ENCODE measurements at regions not wholly inside any gene's neighbourhood (a gene's known extent, or its start where the extent isn't known, plus 50 kb on each side); places are given as distances from the start of the nearest gene placed in this dataset.

GRCh38 chrX:20527041-20527440, 260.3 kb upstream of the RPS6KA3 start:
- TF ChIP-seq HDGF (IDR thresholded peaks at IDR 0.05; ENCODE audit: borderline replicate concordance) (no peak), SUZ12 (IDR thresholded peaks at IDR 0.05) (no peak), SP1 (IDR thresholded peaks at IDR 0.05) (no peak)
